ENCODE measurements at regions not wholly inside any gene's neighbourhood (a gene's known extent, or its start where the extent isn't known, plus 50 kb on each side); places are given as distances from the start of the nearest gene placed in this dataset.

DNA sequence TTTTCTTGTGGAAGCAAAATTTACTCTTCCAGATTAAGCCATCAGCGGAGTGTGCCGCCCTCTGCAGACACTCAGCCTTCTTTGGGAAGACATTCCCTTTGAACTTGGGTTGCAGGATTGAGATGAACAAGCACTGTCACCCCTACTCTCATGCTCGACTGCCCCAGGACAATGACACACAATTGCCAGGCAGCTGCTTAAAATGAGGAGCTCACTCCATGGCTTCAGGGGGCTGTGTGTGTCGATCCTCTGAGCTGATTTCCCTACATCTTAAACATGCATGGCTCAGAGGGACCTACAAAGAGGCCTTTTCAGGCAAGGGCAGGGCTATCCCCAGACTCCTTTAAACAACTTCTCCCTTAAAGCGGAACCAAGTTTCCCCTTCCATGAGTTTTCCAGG, 107.5 kb upstream of the MBNL2 start:
- TF ChIP-seq CTCF (IDR thresholded peaks at IDR 0.05; ENCODE audit: insufficient read depth, low read depth, low read length) (no peak), EZH2 (IDR thresholded peaks at IDR 0.05; ENCODE audit: insufficient read depth, low read length) (no peak)

Data from astrocyte (in vitro differentiated cells and primary cell).